ENCODE measurements at regions not wholly inside any gene's neighbourhood (a gene's known extent, or its start where the extent isn't known, plus 50 kb on each side); places are given as distances from the start of the nearest gene placed in this dataset.
A peak's percentile ranks its signal among the peaks of the same experiment; 100 is the strongest.

DNA sequence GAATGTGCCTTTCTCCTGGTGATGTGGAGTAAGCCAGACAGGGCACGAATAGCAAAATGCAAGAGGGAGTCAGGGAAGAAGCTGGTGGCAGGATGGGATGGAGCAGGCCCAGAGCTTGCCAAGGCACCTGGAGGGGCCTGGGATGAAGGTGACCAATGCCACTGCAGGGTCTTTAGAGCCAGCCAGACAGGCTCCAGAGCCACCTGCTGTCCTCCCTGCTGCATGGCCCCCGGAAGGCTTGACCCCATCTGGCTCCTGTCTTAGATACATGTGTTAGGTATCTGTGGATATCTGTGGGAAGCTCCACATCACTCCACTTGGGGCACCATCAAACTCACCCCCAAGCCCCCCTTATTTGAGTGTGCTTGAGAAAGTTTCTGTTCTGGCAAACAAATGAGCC, 99.9 kb upstream of the ATL2 start:
- peak overlapping the region; percentile 24; the same call in 1 of the 2 replicates for H3K9ac ChIP-seq (ENCODE audit: low read length)
- DNase-seq: no peak
- H3K4me2 ChIP-seq (ENCODE audit: low read depth, low read length, poor library complexity, severe bottlenecking): peak overlapping the region; percentile 8
- H4K20me1 ChIP-seq (ENCODE audit: insufficient read depth, low read depth, low read length): no peaks in the 10 kb centered on the region
- peaks cover 9% of the 10 kb centered on the region; the same call in 1 of the 2 replicates for H3K9me3 ChIP-seq (ENCODE audit: low read length)
- no peak overlapping the region for H3K4me3 ChIP-seq (ENCODE audit: low read length)
- H3K79me2 ChIP-seq (ENCODE audit: low read length): no peaks in the 10 kb centered on the region
- H3K27me3 ChIP-seq (ENCODE audit: low read length): peaks cover 5% of the 10 kb centered on the region; the same call in 1 of the 2 replicates
- peaks cover 20% of the 10 kb centered on the region for H3K4me1 ChIP-seq (ENCODE audit: low read length)
- peak overlapping the region; percentile 42; the same call in 1 of the 2 replicates for H2AFZ ChIP-seq (ENCODE audit: low read length)
- no peaks in the 10 kb centered on the region for H3K9me2 ChIP-seq (replicated peaks; ENCODE audit: insufficient read depth, low read length)
- H3K36me3 ChIP-seq (ENCODE audit: insufficient read depth, low read length): no peaks in the 10 kb centered on the region
- H3K27ac ChIP-seq (ENCODE audit: low read length): no peak overlapping the region

DNA sequence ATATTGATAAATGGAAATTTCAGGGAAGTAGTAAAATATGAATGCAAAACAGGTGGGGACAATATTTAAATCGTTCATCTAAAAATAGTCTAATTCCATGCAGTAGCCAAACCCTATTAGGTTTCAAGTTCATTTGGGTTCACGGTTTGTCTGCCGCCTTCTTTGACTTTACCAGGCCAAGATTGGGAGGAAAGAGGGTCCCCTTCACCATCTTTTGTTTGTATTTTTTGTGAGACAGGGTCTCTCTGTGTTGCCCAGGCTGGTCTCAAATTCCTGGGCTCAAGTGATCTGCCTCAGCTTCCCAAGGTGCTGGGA, 98.5 kb upstream of the ATL2 start:
- Histone ChIP-seq H3K9ac (ENCODE audit: low read length) (no peak overlapping the region), H3K4me2 (ENCODE audit: low read depth, low read length, poor library complexity, severe bottlenecking) (no peak overlapping the region), H3K79me2 (ENCODE audit: low read length) (no peaks in the 10 kb centered on the region)

GRCh38 chr2:38474715-38475566, 97.9 kb upstream of the ATL2 start:
- Histone ChIP-seq H3K36me3 (ENCODE audit: insufficient read depth, low read length) (no peaks in the 10 kb centered on the region), H3K4me2 (ENCODE audit: low read depth, low read length, poor library complexity, severe bottlenecking) (no peak overlapping the region), H3K27me3 (ENCODE audit: low read length) (no peaks in the 10 kb centered on the region), H3K9me3 (ENCODE audit: low read length) (no peaks in the 10 kb centered on the region; the same call in 1 of the 2 replicates), H4K20me1 (ENCODE audit: insufficient read depth, low read depth, low read length) (no peaks in the 10 kb centered on the region), H3K4me1 (ENCODE audit: low read length) (peaks cover 20% of the 10 kb centered on the region), H3K4me3 (ENCODE audit: low read length) (no peak overlapping the region), H3K27ac (ENCODE audit: low read length) (no peak overlapping the region), H3K79me2 (ENCODE audit: low read length) (no peaks in the 10 kb centered on the region), H3K9me2 (replicated peaks; ENCODE audit: insufficient read depth, low read length) (no peaks in the 10 kb centered on the region), H2AFZ (ENCODE audit: low read length) (no peak overlapping the region), H3K9ac (ENCODE audit: low read length) (no peak overlapping the region)
- DNase-seq: no peak

More for the DNA sequence above, 98.5 kb upstream of the ATL2 start:
- H3K27me3 ChIP-seq (ENCODE audit: low read length): peaks cover 1% of the 10 kb centered on the region; the same call in 1 of the 2 replicates
- peaks cover 20% of the 10 kb centered on the region for H3K4me1 ChIP-seq (ENCODE audit: low read length)
- DNase-seq: no peak
- H3K4me3 ChIP-seq (ENCODE audit: low read length): no peak overlapping the region
- no peaks in the 10 kb centered on the region for H3K36me3 ChIP-seq (ENCODE audit: insufficient read depth, low read length)
- no peak overlapping the region for H2AFZ ChIP-seq (ENCODE audit: low read length)
- H3K9me3 ChIP-seq (ENCODE audit: low read length): peaks cover 3% of the 10 kb centered on the region; the same call in 1 of the 2 replicates
- H3K9me2 ChIP-seq (replicated peaks; ENCODE audit: insufficient read depth, low read length): no peaks in the 10 kb centered on the region
- no peak overlapping the region for H3K27ac ChIP-seq (ENCODE audit: low read length)
- no peaks in the 10 kb centered on the region for H4K20me1 ChIP-seq (ENCODE audit: insufficient read depth, low read depth, low read length)

DNA sequence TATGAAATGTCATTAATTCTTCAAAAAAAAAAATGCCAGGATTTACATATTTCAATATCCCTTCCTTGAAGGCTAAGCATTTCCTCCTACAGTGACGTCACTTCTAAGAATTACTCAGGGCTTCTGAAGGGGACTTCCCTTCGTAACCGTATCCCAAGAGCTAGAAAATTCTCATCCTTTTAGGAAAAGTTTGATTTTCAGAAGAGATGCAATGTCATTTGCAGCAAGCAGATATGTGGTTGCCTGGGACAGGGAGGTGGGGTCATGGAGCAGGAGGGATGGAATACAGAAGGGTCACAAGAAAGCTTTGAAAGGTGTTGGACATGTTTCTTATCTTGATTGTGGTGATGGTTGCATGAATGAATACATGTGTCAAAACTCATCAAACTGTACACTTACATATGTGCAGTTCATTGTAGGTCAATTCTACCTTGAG, 97.0 kb upstream of the ATL2 start:
- H3K4me1 ChIP-seq (ENCODE audit: low read length): peaks cover 20% of the 10 kb centered on the region
- H3K27me3 ChIP-seq (ENCODE audit: low read length): no peaks in the 10 kb centered on the region
- H3K9me2 ChIP-seq (replicated peaks; ENCODE audit: insufficient read depth, low read length): no peaks in the 10 kb centered on the region
- no peaks in the 10 kb centered on the region for H3K9me3 ChIP-seq (ENCODE audit: low read length)
- no peak overlapping the region for H2AFZ ChIP-seq (ENCODE audit: low read length)
- H4K20me1 ChIP-seq (ENCODE audit: insufficient read depth, low read depth, low read length): no peaks in the 10 kb centered on the region
- no peak overlapping the region for H3K9ac ChIP-seq (ENCODE audit: low read length)
- H3K4me2 ChIP-seq (ENCODE audit: low read depth, low read length, poor library complexity, severe bottlenecking): no peak overlapping the region
- no peak overlapping the region for H3K27ac ChIP-seq (ENCODE audit: low read length)
- H3K36me3 ChIP-seq (ENCODE audit: insufficient read depth, low read length): no peaks in the 10 kb centered on the region
- no peak overlapping the region for H3K4me3 ChIP-seq (ENCODE audit: low read length)
- no peak for DNase-seq
- no peaks in the 10 kb centered on the region for H3K79me2 ChIP-seq (ENCODE audit: low read length)

DNA sequence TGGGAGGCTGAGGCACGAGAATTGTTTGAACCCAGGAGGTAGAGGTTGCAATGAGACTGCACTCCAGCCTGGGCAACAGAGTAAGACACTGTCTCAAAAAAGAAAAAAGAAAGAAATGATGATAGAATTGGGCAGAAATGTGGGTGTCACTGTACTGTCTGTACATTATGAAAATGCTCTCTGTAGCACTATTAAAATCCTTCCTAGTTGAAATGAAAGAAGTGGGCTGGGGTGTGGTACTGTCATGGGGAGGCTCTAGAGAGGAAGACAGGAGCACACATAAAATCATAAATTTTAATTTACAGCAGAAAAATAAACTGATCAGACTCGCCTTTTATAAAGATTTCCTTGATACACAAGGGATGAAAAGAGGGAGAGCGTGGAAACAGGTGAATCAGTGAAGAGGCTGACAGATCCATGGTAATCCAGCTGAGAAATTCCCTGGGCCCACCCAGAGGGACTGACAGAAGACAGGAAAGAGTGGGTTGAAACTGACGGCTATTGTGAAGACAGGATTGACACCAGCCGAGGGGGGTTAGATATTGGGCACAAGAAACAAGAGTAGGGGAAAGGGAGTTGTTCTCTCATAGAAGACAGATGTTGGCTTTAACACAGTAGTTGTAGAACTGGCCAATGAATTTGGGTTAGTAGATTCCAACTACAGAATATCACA, 96.4 kb upstream of the ATL2 start:
- Histone ChIP-seq H3K27me3 (ENCODE audit: low read length) (no peaks in the 10 kb centered on the region), H3K9me2 (replicated peaks; ENCODE audit: insufficient read depth, low read length) (no peaks in the 10 kb centered on the region), H3K36me3 (ENCODE audit: insufficient read depth, low read length) (no peaks in the 10 kb centered on the region), H3K27ac (ENCODE audit: low read length) (no peak overlapping the region), H3K9ac (ENCODE audit: low read length) (no peak overlapping the region), H2AFZ (ENCODE audit: low read length) (no peak overlapping the region), H4K20me1 (ENCODE audit: insufficient read depth, low read depth, low read length) (no peaks in the 10 kb centered on the region), H3K4me1 (ENCODE audit: low read length) (peaks cover 20% of the 10 kb centered on the region), H3K4me2 (ENCODE audit: low read depth, low read length, poor library complexity, severe bottlenecking) (no peak overlapping the region), H3K79me2 (ENCODE audit: low read length) (no peaks in the 10 kb centered on the region), H3K9me3 (ENCODE audit: low read length) (no peaks in the 10 kb centered on the region), H3K4me3 (ENCODE audit: low read length) (no peak overlapping the region)
- no peak for DNase-seq

- H3K27ac ChIP-seq (ENCODE audit: low read length): no peak overlapping the region
- no peak overlapping the region for H2AFZ ChIP-seq (ENCODE audit: low read length)
- no peak overlapping the region for H3K9ac ChIP-seq (ENCODE audit: low read length)
- DNase-seq: no peak
- H3K4me1 ChIP-seq (ENCODE audit: low read length): peaks cover 8% of the 10 kb centered on the region
- H3K9me3 ChIP-seq (ENCODE audit: low read length): no peaks in the 10 kb centered on the region
- H3K9me2 ChIP-seq (replicated peaks; ENCODE audit: insufficient read depth, low read length): no peaks in the 10 kb centered on the region
- H3K36me3 ChIP-seq (ENCODE audit: insufficient read depth, low read length): no peaks in the 10 kb centered on the region
- no peaks in the 10 kb centered on the region for H3K79me2 ChIP-seq (ENCODE audit: low read length)
- no peaks in the 10 kb centered on the region for H4K20me1 ChIP-seq (ENCODE audit: insufficient read depth, low read depth, low read length)
- no peak overlapping the region for H3K4me3 ChIP-seq (ENCODE audit: low read length)
- H3K27me3 ChIP-seq (ENCODE audit: low read length): no peaks in the 10 kb centered on the region
- H3K4me2 ChIP-seq (ENCODE audit: low read depth, low read length, poor library complexity, severe bottlenecking): no peak overlapping the region
Measured at GRCh38 chr2:38470115-38470514, 93.0 kb upstream of the ATL2 start.

DNA sequence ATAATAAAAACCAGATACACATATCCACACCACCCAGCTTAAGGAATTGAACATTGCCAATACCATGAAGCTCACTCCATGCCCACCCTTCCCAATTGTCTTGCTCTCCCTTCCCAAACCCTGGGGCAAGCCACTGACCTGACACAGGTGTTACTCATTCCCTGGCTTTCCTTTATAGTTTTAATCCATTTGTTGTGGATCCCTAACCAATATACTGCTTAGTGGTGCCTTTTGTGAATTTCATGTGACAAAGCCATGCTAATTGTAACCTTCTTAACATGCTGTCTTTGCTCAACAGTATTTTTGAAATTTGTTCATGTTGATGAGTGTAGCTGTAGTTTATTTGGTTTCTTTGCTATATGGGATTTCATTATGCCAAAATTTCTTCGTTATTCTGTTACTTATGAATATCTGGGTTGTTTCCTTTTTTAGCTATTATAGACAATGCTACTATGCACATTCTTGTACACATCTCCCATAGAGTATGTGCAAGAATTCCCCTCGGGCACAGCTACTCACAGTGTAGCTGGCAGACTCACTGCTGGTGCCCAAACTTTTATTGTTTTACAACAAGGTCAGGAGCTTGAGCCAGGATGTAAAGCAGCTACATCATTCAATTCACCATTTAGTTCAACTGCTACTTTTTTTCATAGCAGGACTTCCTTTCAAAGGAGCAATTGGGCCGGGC, 90.8 kb upstream of the ATL2 start:
- Histone ChIP-seq H3K4me2 (ENCODE audit: low read depth, low read length, poor library complexity, severe bottlenecking) (no peak overlapping the region), H4K20me1 (ENCODE audit: insufficient read depth, low read depth, low read length) (no peaks in the 10 kb centered on the region), H3K27ac (ENCODE audit: low read length) (no peak overlapping the region), H3K79me2 (ENCODE audit: low read length) (no peaks in the 10 kb centered on the region), H3K36me3 (ENCODE audit: insufficient read depth, low read length) (no peaks in the 10 kb centered on the region), H3K9me2 (replicated peaks; ENCODE audit: insufficient read depth, low read length) (no peaks in the 10 kb centered on the region), H3K4me1 (ENCODE audit: low read length) (peaks cover 9% of the 10 kb centered on the region), H3K4me3 (ENCODE audit: low read length) (no peak overlapping the region), H3K9ac (ENCODE audit: low read length) (no peak overlapping the region), H2AFZ (ENCODE audit: low read length) (no peak overlapping the region), H3K27me3 (ENCODE audit: low read length) (no peaks in the 10 kb centered on the region), H3K9me3 (ENCODE audit: low read length) (no peaks in the 10 kb centered on the region)
- no peak for DNase-seq

Data from Karpas-422 (cell line).